Hematopoietic multipotent progenitor cell treated with erythropoietin and hydrocortisone succinate and interleukin-3 and kit ligand, for 4 days (in vitro differentiated cells): ENCODE measurements at regions not wholly inside any gene's neighbourhood (a gene's known extent, or its start where the extent isn't known, plus 50 kb on each side); places are given as distances from the start of the nearest gene placed in this dataset.

Experiments
- DNase-seq: peaks from one replicate; pipeline ENCODE4 v3.0.0-alpha.2; 2015

DNA sequence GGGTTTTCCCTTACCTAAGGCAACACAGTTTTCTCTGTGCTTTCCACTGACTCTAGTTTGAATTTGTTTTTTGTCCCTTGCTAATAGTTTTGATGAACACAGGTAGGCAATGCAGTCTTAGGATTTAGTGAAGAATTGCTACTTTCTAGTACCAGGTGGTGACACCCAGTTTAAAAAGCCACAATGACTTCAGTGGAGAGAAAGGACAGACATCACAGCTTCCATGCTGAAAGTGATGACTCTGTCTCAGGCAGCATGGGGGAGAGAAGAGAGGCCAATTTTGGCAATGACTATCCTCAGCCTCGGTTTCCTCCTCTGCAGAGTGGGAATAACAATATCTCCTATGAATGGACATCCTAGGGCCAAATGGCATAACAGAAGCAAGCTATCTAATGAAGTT is 118.8 kb downstream of the AXIN2 start:
- no peak for DNase-seq

DNA sequence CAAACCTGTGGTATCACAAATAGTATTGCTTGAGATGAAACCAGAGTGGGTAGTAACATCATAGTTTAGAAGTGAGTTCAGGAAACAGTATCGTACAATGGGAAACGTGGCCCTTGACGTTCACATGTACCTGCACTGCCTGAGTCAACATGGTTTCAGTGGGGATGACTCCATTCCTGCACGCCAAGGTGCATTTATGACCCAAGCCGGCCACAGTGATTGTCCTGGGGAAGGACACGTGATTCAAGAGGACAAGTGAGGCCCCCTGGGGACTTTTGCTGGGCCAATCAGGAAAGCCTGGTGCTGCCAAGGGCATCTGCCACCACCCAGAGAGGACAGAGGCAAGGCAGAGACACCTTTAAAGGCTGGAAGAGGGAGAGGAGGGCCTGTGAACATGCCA is 119.2 kb downstream of the AXIN2 start:
- no peak for DNase-seq

DNA sequence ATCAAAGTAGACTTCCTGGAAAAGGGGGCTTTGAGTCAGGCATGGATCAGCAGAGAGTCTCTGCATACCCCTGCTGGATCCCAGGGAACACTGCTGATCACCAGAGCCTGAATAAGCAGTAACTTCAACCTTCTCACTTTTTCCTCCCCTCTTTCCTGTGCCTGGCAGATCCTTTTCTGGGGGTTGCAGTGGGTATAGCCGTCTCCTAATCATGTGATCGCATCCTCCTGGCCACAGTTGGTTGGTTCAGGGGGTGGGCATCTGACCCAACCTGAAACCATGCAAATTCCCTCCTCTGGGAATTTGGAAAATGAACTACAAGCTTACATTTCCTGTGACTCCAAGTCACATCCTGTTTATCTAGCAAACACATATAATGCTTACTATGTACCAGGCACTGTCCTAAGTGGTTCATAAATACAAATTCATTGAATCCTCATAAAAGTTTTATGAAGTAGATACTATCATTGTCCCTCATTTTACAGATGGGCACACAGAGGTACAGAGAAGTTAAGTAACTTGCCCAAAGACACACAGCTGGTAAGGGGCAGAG is 120.3 kb downstream of the AXIN2 start:
- DNase-seq, result no peak

DNA sequence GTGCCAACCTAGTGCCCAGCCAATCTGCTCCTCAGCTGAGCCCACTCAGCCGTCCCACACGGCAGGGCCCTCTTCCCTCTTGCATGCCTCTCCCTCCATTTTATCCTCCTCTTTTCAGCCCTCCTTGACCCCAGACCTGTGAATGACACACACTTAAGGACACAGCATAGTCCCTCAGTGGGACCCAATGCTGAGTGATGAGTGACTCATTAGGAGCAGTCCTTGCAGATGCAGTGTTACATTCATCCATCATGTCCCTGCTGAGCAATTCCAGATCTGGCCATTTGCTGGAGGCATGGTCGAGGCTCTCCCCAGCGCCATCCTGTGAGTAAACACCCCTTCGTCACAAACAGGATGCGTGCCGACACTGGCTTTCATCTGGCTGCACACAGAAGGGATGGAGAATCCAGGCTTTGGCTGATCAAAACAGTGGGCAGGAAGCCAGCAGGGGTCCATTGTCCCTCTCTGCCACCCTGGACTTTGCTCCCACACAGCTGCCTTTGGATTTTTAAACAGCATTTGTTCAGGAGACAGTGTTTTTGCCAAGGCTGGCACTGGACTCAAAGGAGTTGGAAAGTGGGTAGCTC is 122.6 kb downstream of the AXIN2 start:
- no peak for DNase-seq

- DNase-seq, result no peak
Measured at GRCh38 chr17:65438173-65438572, 123.3 kb downstream of the AXIN2 start.

DNA sequence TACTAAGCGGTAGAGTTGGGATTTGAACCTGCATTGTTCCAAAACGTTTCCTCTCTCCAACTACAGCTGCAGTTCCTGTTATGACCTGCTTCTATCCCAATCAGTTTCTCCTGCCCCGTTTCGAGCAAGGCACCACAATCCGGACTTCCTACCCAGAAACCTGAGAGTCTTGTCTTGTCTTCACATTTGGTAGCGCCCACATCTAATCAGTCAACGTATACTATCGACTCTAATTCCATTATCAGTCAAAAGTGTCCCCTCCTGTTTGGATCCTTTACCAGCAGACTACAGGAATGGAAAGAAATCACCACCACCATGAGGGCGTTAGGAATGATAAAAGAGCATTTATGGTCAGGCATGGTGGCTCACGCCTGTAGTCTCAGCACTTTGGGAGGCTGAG is 124.6 kb downstream of the AXIN2 start:
- no peak for DNase-seq

DNA sequence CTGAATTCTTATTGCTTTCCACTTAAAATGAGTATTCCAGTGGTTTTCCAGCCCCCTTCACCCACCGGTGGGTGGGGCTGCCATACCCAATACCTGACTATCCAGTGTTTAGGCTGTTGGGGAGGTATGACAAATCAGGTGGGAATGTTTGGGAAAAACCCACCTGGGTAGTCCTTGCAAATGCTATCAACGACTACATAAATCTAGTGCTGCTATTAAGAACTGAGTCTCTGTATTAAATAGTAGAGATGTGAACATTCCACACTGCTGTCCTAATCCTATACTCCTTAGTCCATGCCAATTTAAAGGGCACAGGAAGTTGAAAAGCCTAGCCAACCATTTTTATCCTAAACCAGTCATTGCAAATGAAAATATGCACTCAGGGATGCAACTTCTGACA is 126.6 kb downstream of the AXIN2 start:
- no peak for DNase-seq

DNA sequence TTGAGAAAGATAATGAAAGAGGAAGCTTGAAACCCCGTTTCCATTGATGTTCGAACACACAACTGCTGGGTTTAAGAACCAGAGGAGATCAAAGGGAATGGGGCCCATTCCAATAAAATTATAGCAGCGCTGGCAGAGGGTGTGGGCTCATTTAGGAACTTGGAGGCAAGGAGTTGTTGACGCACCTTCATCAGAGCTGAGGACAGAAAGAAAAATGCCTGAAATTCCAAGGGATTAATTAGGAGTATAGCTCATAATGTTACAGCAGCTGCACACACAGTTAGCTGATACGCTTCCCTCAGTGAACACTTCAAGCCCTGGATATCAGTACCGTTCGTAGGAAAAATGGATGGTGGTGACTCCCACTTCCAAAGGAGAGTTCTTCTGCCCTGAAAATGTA is 127.2 kb downstream of the AXIN2 start:
- DNase-seq, result no peak

GRCh38 chr17:65433592-65433991 is 127.9 kb downstream of the AXIN2 start:
- peak; percentile 19 for DNase-seq

- no peak for DNase-seq
Measured at GRCh38 chr17:65433157-65433556, 128.3 kb downstream of the AXIN2 start.

DNA sequence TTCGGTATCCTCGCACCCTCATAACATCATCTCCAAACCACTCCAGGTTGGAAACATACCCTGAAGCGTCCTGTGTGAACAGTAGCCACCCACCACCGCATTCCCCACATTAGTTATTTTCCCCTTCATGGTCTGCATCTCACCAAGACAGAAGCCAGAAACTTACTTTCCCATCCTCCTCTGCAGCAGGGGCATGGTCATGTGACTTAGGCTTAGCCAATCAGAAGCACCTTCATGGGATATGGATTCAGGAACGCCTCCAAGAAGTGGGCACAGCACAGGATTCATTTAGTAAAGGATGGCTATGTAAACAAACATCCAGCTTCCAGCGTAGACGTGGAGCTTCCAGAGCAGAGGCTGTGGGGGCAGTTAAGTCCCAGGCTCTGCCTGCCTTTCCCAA is 130.3 kb downstream of the AXIN2 start:
- DNase-seq, result no peak

GRCh38 chr17:65430209-65430833 is 131.1 kb downstream of the AXIN2 start:
- no peak for DNase-seq

DNA sequence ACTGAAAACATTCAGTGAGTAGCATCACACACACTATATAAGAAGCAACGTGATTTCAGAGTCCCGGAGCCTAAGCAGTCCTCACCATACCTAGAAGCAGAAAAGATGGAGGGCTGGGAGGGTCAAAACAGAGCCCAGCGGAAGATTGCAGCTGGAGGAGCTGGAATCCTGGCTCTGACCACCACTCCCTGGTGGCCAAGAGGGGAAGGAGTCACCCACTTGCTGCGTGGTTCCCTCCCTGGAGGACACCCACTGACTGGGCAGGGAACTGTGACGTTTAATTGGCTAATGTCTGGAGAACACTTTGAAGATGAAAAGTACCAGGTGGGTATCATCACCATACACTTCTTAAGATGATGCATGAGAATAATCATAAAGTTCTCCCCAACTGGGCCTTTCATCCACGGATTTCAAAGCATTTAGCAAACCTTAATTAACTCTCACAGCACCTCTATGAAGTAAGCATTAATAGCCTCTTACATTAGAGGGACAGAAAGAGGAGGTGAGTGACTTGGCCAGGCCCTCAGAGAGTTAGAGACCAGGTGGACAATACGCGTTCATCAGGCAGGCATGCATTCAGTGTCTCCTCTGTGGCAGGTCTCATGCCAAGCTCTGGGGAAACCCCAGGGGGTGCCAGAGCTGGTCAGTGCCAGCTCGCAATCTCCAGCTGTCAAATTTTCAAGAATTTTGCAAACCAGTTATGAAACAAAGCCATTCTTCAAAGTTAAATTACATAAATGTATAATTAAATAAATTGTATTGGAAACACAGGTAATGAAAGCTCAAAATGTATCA is 137.9 kb downstream of the AXIN2 start:
- DNase-seq, result no peak

GRCh38 chr17:65418622-65419021 is 142.8 kb downstream of the AXIN2 start:
- no peak for DNase-seq

GRCh38 chr17:65417406-65418221 is 143.8 kb downstream of the AXIN2 start:
- no peak for DNase-seq

GRCh38 chr17:65415991-65416390 is 145.5 kb downstream of the AXIN2 start:
- no peak for DNase-seq

- no peak for DNase-seq
Measured at GRCh38 chr17:65413390-65413789, 148.1 kb downstream of the AXIN2 start.

- DNase-seq, result no peak
Measured at GRCh38 chr17:65409381-65409780, 152.1 kb downstream of the AXIN2 start.

GRCh38 chr17:65408050-65408449 is 153.4 kb downstream of the AXIN2 start:
- DNase-seq, result no peak

- no peak for DNase-seq
Measured at GRCh38 chr17:65407017-65407416, 154.4 kb downstream of the AXIN2 start.

- DNase-seq, result no peak
Measured at GRCh38 chr17:65406552-65406951, 154.9 kb downstream of the AXIN2 start.

GRCh38 chr17:65405563-65405962 is 155.9 kb downstream of the AXIN2 start:
- no peak for DNase-seq

GRCh38 chr17:65404761-65405160 is 156.7 kb downstream of the AXIN2 start:
- no peak for DNase-seq
